Choroid plexus epithelial cell (primary cell): ENCODE measurements at regions not wholly inside any gene's neighbourhood (a gene's known extent, or its start where the extent isn't known, plus 50 kb on each side); places are given as distances from the start of the nearest gene placed in this dataset.
"Not testable (repeated sequence)": the region's sequence is repeated elsewhere in the genome, so short reads cannot be mapped to it uniquely, and the experiment has no call there.

Experiments used
- DNase-seq: peaks from one replicate; pipeline ENCODE4 v3.0.0-alpha.2; 2010; ENCODE audit warnings: low read depth
- H3K4me3 ChIP-seq: 2 replicates; pipeline ENCODE4 v1.5.1; 2011; ENCODE audit warnings: low read depth, mild to moderate bottlenecking, control low read depth, low read length, moderate library complexity
- TF ChIP-seq, protein P1 (sequence below): conservative IDR thresholded peaks from 2 replicates; pipeline ENCODE4 v1.5.1; 2011; ENCODE audit warnings: low read depth, mild to moderate bottlenecking, control low read depth, inconsistent platforms, low read length, moderate library complexity

DNA sequence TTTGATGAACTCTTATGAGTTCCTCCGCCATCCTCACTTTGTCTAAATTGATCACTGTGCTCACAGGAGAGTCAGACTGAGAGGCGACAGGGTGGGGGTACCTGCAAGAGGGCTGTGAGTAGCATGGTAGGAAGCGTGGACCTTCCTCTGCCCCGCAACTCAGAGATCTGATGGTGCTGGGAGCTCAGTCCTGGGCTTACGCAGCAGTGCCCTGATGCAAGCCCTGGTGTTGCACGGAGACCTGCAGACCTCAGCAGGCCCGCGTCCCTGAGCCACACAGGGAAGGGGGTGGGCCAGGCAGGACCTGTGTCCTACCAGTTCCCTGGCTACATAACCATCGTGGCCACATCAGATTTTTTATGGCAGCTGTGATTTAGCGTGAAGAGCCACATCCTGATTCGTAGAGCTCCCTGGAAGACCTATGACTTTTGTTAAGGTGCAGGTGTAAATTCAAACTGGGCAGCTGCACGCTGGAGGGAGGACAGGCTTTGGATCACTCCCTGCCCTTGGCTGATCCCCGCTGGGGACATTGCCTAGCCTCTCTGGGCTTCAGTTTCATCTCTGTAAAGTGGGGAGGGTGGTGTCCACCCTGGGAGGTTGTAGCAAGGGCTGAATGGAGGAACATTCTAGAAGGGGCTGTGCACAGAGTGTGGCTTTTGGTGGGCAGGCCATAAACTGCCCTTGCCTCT, 176.1 kb downstream of the KLF13 start:
- DNase-seq, result no peak
- TF ChIP-seq, protein P1, sequence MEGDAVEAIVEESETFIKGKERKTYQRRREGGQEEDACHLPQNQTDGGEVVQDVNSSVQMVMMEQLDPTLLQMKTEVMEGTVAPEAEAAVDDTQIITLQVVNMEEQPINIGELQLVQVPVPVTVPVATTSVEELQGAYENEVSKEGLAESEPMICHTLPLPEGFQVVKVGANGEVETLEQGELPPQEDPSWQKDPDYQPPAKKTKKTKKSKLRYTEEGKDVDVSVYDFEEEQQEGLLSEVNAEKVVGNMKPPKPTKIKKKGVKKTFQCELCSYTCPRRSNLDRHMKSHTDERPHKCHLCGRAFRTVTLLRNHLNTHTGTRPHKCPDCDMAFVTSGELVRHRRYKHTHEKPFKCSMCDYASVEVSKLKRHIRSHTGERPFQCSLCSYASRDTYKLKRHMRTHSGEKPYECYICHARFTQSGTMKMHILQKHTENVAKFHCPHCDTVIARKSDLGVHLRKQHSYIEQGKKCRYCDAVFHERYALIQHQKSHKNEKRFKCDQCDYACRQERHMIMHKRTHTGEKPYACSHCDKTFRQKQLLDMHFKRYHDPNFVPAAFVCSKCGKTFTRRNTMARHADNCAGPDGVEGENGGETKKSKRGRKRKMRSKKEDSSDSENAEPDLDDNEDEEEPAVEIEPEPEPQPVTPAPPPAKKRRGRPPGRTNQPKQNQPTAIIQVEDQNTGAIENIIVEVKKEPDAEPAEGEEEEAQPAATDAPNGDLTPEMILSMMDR, result no peak

DNA sequence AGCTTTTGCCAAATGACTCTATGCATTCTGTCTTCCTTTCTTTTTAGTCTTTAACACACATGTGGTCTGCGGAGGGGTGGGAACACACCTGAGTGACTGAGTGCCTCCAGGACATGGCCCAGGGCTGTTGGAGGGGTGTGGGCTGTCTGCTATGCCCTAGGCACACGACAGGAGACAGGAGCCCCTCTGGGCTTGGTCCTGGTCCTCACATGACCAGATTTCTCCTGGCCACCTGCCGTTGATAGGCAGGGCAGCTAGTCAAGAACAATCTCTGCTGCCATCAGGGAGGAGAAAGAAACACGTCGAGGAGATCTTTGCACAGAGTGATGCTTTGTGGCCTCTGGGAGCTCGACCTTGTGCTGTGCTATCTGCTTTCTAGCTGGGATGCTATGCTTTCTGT, 176.6 kb downstream of the KLF13 start:
- DNase-seq, result no peak
- TF ChIP-seq, protein P1, result no peak
- H3K4me3 ChIP-seq, result no peak overlapping the region

More for the DNA sequence above, 176.1 kb downstream of the KLF13 start:
- no peak overlapping the region for H3K4me3 ChIP-seq

DNA sequence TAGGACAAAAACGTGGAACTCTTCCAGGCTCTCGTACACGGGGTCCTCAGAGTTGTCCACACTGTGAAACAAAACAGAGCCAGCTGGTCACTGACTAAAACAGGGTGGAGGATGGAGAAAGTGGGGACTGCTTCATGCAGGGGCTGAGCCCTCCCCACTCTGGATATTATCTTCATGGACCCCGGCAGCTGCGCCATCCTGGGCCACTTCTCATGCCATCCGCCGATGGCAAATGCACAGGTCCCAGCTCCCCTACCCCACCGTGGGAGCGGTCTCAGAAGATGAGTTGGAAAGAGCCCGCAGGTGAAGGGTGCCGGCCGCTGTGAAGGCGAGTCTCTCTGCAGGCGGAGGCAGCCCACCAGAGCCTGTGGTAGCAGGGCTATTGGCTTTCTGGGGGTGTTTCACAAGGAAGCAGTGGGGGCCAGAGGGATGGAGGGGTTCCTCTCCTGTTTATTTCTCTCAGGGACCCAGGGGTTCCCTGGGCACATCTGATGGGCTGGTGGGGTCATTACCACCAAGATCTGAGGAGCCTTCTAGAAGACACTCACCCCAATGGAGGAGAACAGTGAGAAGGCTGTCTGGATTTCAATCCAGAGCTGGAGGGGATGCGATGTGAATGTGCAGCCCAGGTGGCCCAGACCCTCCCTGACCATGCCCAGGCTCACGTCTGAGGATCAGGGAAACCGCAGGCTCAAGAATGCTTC, 177.3 kb downstream of the KLF13 start:
- no peak for DNase-seq
- no peak overlapping the region for H3K4me3 ChIP-seq
- TF ChIP-seq, protein P1, result no peak

DNA sequence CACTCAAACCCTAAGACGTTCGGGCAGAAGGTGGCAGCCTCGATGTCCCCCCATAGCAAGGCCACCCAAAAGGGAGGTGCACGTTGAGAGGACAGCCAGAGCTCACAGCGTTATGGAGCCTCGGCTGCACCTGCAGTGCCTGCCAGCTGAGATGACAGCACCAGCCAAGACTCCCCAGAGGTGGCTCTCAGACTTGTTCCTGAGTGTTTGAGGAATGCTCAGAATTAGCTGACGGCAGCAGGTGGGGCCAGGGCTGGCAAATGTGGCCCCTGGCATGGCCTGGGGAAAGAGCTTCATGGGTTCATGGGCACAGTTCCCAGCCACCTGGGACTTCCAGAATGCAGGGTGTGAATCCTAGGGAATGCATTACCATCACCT, 177.8 kb downstream of the KLF13 start:
- no peak for DNase-seq
- TF ChIP-seq, protein P1, result no peak
- no peak overlapping the region for H3K4me3 ChIP-seq

DNA sequence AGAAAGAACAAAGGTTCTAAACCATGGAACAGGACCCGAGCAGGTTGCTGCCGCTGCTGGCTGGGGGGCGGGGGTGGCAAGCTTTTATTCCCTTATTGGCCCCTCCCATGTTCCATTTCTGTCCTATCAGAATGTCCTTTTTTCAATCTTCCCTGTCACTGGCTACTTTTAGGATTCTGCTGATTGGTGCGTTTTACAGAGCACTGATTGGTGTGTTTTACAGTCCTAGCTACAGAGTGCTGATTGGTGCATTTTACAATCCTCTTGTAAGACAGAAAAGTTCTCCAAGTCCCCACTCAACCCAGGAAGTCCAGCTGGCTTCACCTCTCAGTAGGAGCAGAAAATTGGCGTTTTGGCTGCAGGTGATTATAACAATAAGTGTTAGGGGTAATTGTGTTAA, 180.9 kb downstream of the KLF13 start:
- DNase-seq, result not testable (repeated sequence)

DNA sequence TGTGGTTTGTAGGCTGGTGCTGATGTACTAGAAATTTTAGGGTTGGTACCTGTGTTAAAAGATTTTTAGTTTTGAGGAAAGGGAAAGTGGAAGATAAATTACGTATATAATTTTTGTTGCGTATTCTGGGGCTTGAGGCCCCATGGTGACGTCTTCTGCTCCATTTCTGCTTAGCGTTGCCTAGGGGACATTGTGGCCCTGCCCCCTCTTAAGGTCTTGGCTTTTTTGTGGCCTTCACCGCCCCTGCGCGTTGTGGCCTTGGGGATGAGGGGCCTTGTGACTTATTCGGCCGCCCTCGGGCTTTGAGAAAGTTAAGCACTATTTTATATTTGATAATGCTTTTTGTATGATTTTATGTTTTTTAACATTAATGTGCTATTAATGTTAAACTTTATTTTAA, 182.0 kb downstream of the KLF13 start:
- H3K4me3 ChIP-seq, result no peak overlapping the region
- no peak for DNase-seq
- TF ChIP-seq, protein P1, result no peak

More for the DNA sequence above, 180.9 kb downstream of the KLF13 start:
- not testable (repeated sequence) for H3K4me3 ChIP-seq

DNA sequence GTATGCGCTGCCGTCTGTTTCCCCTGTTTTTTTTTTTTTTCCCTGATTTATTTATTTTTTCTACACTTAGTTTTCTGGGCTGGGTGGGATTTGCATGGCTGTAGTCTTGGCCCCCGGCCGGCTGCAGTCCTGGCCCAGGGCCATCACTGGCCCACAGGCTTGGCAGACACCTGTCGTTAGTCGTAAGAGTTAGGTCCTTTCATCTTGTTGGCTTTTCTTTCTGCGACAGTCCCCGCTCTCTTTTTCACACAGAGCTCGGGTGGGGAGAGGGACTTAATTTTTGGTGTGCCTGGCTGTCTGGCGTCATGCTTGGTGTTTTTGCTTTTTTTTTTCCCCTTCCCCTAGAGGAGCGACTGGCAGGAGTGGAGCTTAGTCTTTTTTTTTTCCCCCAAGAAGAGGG, 183.4 kb downstream of the KLF13 start:
- no peak overlapping the region for H3K4me3 ChIP-seq
- TF ChIP-seq, protein P1, result no peak

More for the DNA sequence above, 183.4 kb downstream of the KLF13 start:
- no peak for DNase-seq
